ENCODE measurements at regions not wholly inside any gene's neighbourhood (a gene's known extent, or its start where the extent isn't known, plus 50 kb on each side); places are given as distances from the start of the nearest gene placed in this dataset.
"Not testable (repeated sequence)": the region's sequence is repeated elsewhere in the genome, so short reads cannot be mapped to it uniquely, and the experiment has no call there.

GRCh38 chr12:131529196-131530040 is 181.5 kb upstream of the SFSWAP start:
- Mint-ChIP-seq H3K4me1 (peaks cover 4% of the 10 kb centered on the region), H3K27me3 (peaks cover 3% of the 10 kb centered on the region), H3K9me3 (ENCODE audit: low read depth) (no peaks in the 10 kb centered on the region), H3K4me3 (no peak overlapping the region), H3K27ac (no peak overlapping the region), H3K36me3 (ENCODE audit: low read depth) (no peaks in the 10 kb centered on the region)
- POLR2A ChIA-PET: no interaction called here
- ATAC-seq: no peak
- CTCF ChIA-PET: no interaction called here
- DNase-seq: no peak
- intact Hi-C loops (cut with DNase I, micrococcal nuclease): no loop called here

- Mint-ChIP-seq H3K27me3 (peaks cover 3% of the 10 kb centered on the region), H3K36me3 (ENCODE audit: low read depth) (no peaks in the 10 kb centered on the region), H3K4me3 (no peak overlapping the region), H3K9me3 (ENCODE audit: low read depth) (no peaks in the 10 kb centered on the region), H3K4me1 (peaks cover 6% of the 10 kb centered on the region), H3K27ac (no peak overlapping the region)
- POLR2A ChIA-PET: no interaction called here
- intact Hi-C loops (cut with DNase I, micrococcal nuclease): no loop called here
- CTCF ChIA-PET: no interaction called here
- ATAC-seq: no peak
- no peak for DNase-seq
Measured at GRCh38 chr12:131530041-131530332, 180.9 kb upstream of the SFSWAP start.

GRCh38 chr12:131530422-131530821 is 180.5 kb upstream of the SFSWAP start:
- H3K4me3 Mint-ChIP-seq: no peak overlapping the region

DNA sequence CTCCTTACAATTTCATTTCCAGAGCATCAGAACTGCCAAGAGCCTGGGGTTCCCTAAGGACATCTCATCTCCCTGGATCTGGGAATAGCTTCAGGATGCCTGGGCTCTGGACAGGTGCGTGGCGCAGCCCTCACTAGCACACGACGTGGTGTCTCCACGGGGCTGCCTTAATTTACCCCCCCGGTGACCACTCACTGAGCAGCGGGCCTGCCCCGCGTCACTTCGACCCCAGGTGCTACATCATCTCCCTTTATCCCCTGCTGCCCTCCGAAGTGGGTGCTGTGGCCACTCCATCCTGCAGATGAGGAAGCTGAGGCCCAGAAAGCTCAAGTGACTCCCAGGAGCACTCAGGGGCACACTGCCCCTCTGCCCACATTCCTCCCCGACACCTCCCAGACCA is 177.8 kb upstream of the SFSWAP start:
- no peak for ATAC-seq
- POLR2A ChIA-PET: no interaction called here
- CTCF ChIA-PET: no interaction called here
- H3K4me3 Mint-ChIP-seq: no peak overlapping the region
- H3K36me3 Mint-ChIP-seq (ENCODE audit: low read depth): no peaks in the 10 kb centered on the region
- intact Hi-C loops (cut with DNase I, micrococcal nuclease): no loop called here
- H3K9me3 Mint-ChIP-seq (ENCODE audit: low read depth): no peaks in the 10 kb centered on the region
- no peak overlapping the region for H3K27ac Mint-ChIP-seq
- H3K4me1 Mint-ChIP-seq: peaks cover 18% of the 10 kb centered on the region
- peaks cover 3% of the 10 kb centered on the region for H3K27me3 Mint-ChIP-seq
- DNase-seq: no peak

More at GRCh38 chr12:131530422-131530821, 180.5 kb upstream of the SFSWAP start:
- ChIA-PET POLR2A (no interaction called here), CTCF (interaction anchor here (0.6 to 0.8 kb wide), 2 partner anchors 12 to 73 kb away, joined by 3 read pairs; no protein-coding TSS in a partner anchor)
- DNase-seq: no peak
- Mint-ChIP-seq H3K4me1 (peaks cover 7% of the 10 kb centered on the region), H3K27ac (no peak overlapping the region), H3K36me3 (ENCODE audit: low read depth) (no peaks in the 10 kb centered on the region), H3K27me3 (peaks cover 3% of the 10 kb centered on the region), H3K9me3 (ENCODE audit: low read depth) (no peaks in the 10 kb centered on the region)
- ATAC-seq: no peak
- intact Hi-C loops (cut with DNase I, micrococcal nuclease): no loop called here

- peaks cover 3% of the 10 kb centered on the region for H3K27me3 Mint-ChIP-seq
- ATAC-seq: no peak
- no peak overlapping the region for H3K4me3 Mint-ChIP-seq
Measured at GRCh38 chr12:131535779-131536178, 175.1 kb upstream of the SFSWAP start.

GRCh38 chr12:131536337-131536736 is 174.6 kb upstream of the SFSWAP start:
- Mint-ChIP-seq H3K4me1 (peaks cover 14% of the 10 kb centered on the region), H3K4me3 (no peak overlapping the region), H3K36me3 (ENCODE audit: low read depth) (no peaks in the 10 kb centered on the region), H3K9me3 (ENCODE audit: low read depth) (no peaks in the 10 kb centered on the region), H3K27me3 (peaks cover 3% of the 10 kb centered on the region), H3K27ac (peak overlapping the region; percentile 6)
- intact Hi-C loops (cut with DNase I, micrococcal nuclease): no loop called here
- peak; percentile 80 for ATAC-seq
- peak; percentile 61 for DNase-seq
- ChIA-PET CTCF (interaction anchor here (0.6 kb wide), 3 partner anchors 14 to 709 kb away, joined by 3 read pairs; no protein-coding TSS in a partner anchor), POLR2A (no interaction called here)

More at GRCh38 chr12:131535779-131536178, 175.1 kb upstream of the SFSWAP start:
- intact Hi-C loops (cut with DNase I, micrococcal nuclease): no loop called here
- ChIA-PET POLR2A (no interaction called here), CTCF (interaction anchor here (0.6 kb wide), 3 partner anchors 14 to 659 kb away, joined by 3 read pairs; no protein-coding TSS in a partner anchor)
- Mint-ChIP-seq H3K36me3 (ENCODE audit: low read depth) (no peaks in the 10 kb centered on the region), H3K9me3 (ENCODE audit: low read depth) (no peaks in the 10 kb centered on the region), H3K4me1 (peaks cover 14% of the 10 kb centered on the region), H3K27ac (no peak overlapping the region)
- no peak for DNase-seq

DNA sequence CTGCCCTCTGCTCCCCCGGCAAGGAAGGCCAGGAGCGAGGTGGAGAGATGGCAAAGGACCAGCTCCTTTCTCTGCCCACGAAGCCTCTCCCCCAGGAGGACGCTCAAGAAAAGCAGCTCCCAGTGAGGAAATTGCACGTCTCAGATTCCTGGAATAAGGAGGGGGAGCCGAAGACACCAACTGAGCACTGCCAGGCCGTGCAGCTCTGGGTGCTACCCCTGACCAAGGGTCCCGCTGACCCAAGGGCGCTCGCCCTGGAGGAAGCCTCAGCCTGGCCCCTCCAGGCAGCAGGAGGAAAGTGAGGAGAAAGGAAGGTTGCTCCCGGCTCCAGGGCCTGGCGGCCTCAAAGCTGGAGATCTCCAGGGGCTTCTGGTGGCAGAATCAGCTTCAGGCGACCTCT is 174.1 kb upstream of the SFSWAP start:
- CTCF ChIA-PET: interaction anchor here (0.6 kb wide), 2 partner anchors 709 to 1266 kb away, joined by 3 read pairs; no protein-coding TSS in a partner anchor
- H3K4me3 Mint-ChIP-seq: no peak overlapping the region
- ATAC-seq (no peak), DNase-seq (no peak)
- peak overlapping the region; percentile 6 for H3K27ac Mint-ChIP-seq
- no peaks in the 10 kb centered on the region for H3K36me3 Mint-ChIP-seq (ENCODE audit: low read depth)
- no peaks in the 10 kb centered on the region for H3K9me3 Mint-ChIP-seq (ENCODE audit: low read depth)
- intact Hi-C loops (cut with DNase I, micrococcal nuclease): no loop called here
- peaks cover 14% of the 10 kb centered on the region for H3K4me1 Mint-ChIP-seq
- H3K27me3 Mint-ChIP-seq: peaks cover 3% of the 10 kb centered on the region
- POLR2A ChIA-PET: no interaction called here

DNA sequence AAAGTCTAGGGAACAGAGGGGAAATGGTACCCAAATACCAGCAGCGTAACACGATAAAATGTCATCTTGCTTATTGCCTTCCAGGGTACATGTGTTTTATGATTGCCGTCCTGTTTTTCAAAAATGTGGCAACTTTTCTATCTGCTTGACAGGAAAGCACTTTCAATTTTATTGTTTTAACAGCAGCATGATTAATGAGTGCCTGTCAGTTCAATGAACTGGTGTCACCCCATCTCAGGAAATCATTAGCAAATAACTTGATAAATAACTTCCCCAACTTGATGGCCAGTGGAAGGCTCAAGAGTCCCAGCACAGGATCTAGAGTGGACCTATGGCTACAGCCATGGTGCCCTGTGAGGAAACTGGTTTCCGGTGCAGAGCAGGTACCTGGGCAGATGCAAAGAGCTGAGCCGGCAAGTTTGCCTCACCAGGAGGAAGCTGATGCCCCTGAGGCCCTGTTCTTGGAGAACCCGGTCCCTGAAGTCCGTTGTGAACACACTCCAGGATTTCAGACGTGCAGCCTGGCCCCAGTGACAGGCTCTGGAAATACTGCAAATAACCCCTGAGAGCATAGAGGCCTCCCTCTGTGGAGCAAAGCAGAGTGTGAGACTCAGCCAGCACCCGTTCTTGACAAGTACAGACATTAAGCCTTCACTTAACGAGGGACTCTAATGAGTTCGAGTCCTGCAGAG is 173.5 kb upstream of the SFSWAP start:
- intact Hi-C loops (cut with DNase I, micrococcal nuclease): no loop called here
- no peaks in the 10 kb centered on the region for H3K36me3 Mint-ChIP-seq (ENCODE audit: low read depth)
- H3K27me3 Mint-ChIP-seq: no peaks in the 10 kb centered on the region
- H3K4me1 Mint-ChIP-seq: peaks cover 14% of the 10 kb centered on the region
- DNase-seq (no peak), ATAC-seq (no peak)
- POLR2A ChIA-PET: no interaction called here
- no peaks in the 10 kb centered on the region for H3K9me3 Mint-ChIP-seq (ENCODE audit: low read depth)
- H3K4me3 Mint-ChIP-seq: no peak overlapping the region
- CTCF ChIA-PET: interaction anchor here (0.6 kb wide), 2 partner anchors 710 to 1266 kb away, joined by 3 read pairs; no protein-coding TSS in a partner anchor
- no peak overlapping the region for H3K27ac Mint-ChIP-seq

DNA sequence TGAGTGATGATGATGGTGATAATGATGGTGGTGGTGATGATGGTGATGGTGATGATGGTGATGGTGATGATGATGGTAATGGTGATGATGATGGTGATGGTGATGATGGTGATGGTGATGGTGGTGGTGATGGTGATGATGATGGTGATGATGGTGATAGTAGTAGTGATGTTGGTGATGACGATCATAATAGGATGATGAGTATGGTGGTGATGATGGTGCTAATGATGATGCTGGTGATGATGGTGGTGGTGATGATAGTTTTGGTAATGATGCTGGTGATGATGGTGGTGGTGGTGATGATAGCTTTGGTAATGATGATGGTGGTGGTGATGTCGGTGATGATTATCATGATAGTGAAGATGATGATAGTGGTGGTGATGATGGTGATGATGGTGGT is 171.5 kb upstream of the SFSWAP start:
- intact Hi-C loops (cut with DNase I, micrococcal nuclease): no loop called here
- Mint-ChIP-seq H3K4me1 (peaks cover 14% of the 10 kb centered on the region), H3K27me3 (peaks cover 2% of the 10 kb centered on the region), H3K4me3 (no peak overlapping the region), H3K9me3 (ENCODE audit: low read depth) (no peaks in the 10 kb centered on the region), H3K36me3 (ENCODE audit: low read depth) (no peaks in the 10 kb centered on the region), H3K27ac (no peak overlapping the region)
- ChIA-PET POLR2A (no interaction called here), CTCF (no interaction called here)
- DNase-seq (no peak), ATAC-seq (no peak)

DNA sequence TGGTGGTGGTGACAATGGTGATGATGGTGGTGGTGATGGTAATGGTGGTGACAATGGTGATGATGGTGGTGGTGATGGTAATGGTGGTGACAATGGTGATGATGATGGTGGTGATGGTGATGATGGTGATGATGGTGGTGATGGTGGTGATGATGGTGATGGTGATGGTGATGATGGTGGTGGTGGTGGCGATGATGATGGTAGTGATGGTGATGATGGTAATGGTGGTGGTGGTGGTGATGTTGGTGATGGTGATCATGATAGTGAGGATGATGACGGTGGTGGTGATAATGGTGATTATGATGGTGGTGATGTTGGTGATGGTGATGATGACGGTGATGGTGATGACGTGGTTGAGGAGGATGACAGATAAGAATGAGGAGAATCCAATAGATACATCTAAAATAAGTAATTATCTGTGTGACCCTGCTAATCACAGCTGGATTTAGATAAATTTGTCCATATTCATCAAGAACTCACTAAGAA is 170.7 kb upstream of the SFSWAP start:
- ChIA-PET CTCF (no interaction called here), POLR2A (no interaction called here)
- no peaks in the 10 kb centered on the region for H3K9me3 Mint-ChIP-seq (ENCODE audit: low read depth)
- intact Hi-C loops (cut with DNase I, micrococcal nuclease): no loop called here
- H3K36me3 Mint-ChIP-seq (ENCODE audit: low read depth): no peaks in the 10 kb centered on the region
- peaks cover 2% of the 10 kb centered on the region for H3K27me3 Mint-ChIP-seq
- H3K27ac Mint-ChIP-seq: no peak overlapping the region
- H3K4me1 Mint-ChIP-seq: peaks cover 11% of the 10 kb centered on the region
- no peak overlapping the region for H3K4me3 Mint-ChIP-seq
- DNase-seq (no peak), ATAC-seq (no peak)

DNA sequence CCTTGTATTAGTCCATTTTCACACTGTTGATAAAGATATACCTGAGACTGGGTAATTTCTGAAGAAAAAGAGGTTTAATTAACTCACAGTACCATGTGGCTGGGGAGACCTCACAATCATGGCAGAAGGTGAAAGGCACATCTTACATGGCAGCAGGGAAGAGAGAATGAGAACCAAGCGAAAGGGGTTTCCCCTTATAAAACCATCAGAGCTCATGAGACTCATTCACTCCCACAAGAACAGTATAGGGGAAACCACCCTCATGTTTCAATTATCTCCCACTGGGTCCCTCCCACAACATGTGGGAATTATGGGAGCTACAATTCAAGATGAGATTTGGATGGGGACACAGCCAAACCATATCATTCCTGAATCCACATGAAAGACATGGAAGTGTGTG is 169.4 kb upstream of the SFSWAP start:
- H3K4me3 Mint-ChIP-seq; H3K9me3 Mint-ChIP-seq (ENCODE audit: low read depth); H3K4me1 Mint-ChIP-seq; H3K27me3 Mint-ChIP-seq; H3K27ac Mint-ChIP-seq; POLR2A ChIA-PET; DNase-seq; H3K36me3 Mint-ChIP-seq (ENCODE audit: low read depth): not testable (repeated sequence)
- CTCF ChIA-PET: interaction anchor here (0.7 to 0.9 kb wide), 3 partner anchors 11 to 266 kb away, joined by 3 read pairs; no protein-coding TSS in a partner anchor
- peak; percentile 54 for ATAC-seq
- intact Hi-C loops (cut with DNase I, micrococcal nuclease): loop anchor here in 1 of 2 experiments (1.0 kb wide), 1 partner anchor 30 kb away; no protein-coding TSS in a partner anchor

- Mint-ChIP-seq H3K9me3 (ENCODE audit: low read depth) (no peaks in the 10 kb centered on the region), H3K27me3 (peaks cover 2% of the 10 kb centered on the region), H3K36me3 (ENCODE audit: low read depth) (no peaks in the 10 kb centered on the region), H3K4me1 (no peaks in the 10 kb centered on the region), H3K27ac (no peak overlapping the region), H3K4me3 (no peak overlapping the region)
- ChIA-PET CTCF (interaction anchor here (0.9 kb wide), 1 partner anchor 12 kb away, joined by 3 read pairs; no protein-coding TSS in a partner anchor), POLR2A (no interaction called here)
- intact Hi-C loops (cut with DNase I, micrococcal nuclease): no loop called here
- DNase-seq (no peak), ATAC-seq (no peak)
Measured at GRCh38 chr12:131542351-131542750, 168.5 kb upstream of the SFSWAP start.
